ENCODE measurements at regions not wholly inside any gene's neighbourhood (a gene's known extent, or its start where the extent isn't known, plus 50 kb on each side); places are given as distances from the start of the nearest gene placed in this dataset.
"Not testable (repeated sequence)": the region's sequence is repeated elsewhere in the genome, so short reads cannot be mapped to it uniquely, and the experiment has no call there.

GRCh38 chr10:107529350-107529749, 364.8 kb upstream of the SORCS1 start:
- DNase-seq (ENCODE audit: low read depth), result no peak
- H3K4me3 ChIP-seq (ENCODE audit: low read depth, low read length), result no peak overlapping the region
- TF ChIP-seq CTCF (IDR thresholded peaks at IDR 0.05; ENCODE audit: low read depth, low read length, missing control alignments), result no peak

- no peak for DNase-seq (ENCODE audit: low read depth)
- H3K4me3 ChIP-seq (ENCODE audit: low read depth, low read length), result no peak overlapping the region
- TF ChIP-seq CTCF (IDR thresholded peaks at IDR 0.05; ENCODE audit: low read depth, low read length, missing control alignments), result no peak
Observed at GRCh38 chr10:107520348-107520747, 355.8 kb upstream of the SORCS1 start.

GRCh38 chr10:107517811-107518210, 353.3 kb upstream of the SORCS1 start:
- TF ChIP-seq CTCF (IDR thresholded peaks at IDR 0.05; ENCODE audit: low read depth, low read length, missing control alignments), result no peak

GRCh38 chr10:107516349-107516748, 351.8 kb upstream of the SORCS1 start:
- no peak for TF ChIP-seq CTCF (IDR thresholded peaks at IDR 0.05; ENCODE audit: low read depth, low read length, missing control alignments)
- DNase-seq (ENCODE audit: low read depth), result no peak
- no peak overlapping the region for H3K4me3 ChIP-seq (ENCODE audit: low read depth, low read length)

More at GRCh38 chr10:107517811-107518210, 353.3 kb upstream of the SORCS1 start:
- no peak overlapping the region for H3K4me3 ChIP-seq (ENCODE audit: low read depth, low read length)
- DNase-seq (ENCODE audit: low read depth), result no peak

GRCh38 chr10:107504011-107504410, 339.5 kb upstream of the SORCS1 start:
- not testable (repeated sequence) for DNase-seq (ENCODE audit: low read depth); H3K4me3 ChIP-seq (ENCODE audit: low read depth, low read length)

- no peak for TF ChIP-seq CTCF (IDR thresholded peaks at IDR 0.05; ENCODE audit: low read depth, low read length, missing control alignments)
- H3K4me3 ChIP-seq (ENCODE audit: low read depth, low read length), result no peak overlapping the region
- DNase-seq (ENCODE audit: low read depth), result no peak
Observed at GRCh38 chr10:107502229-107502985, 337.9 kb upstream of the SORCS1 start.

GRCh38 chr10:107498983-107499382, 334.5 kb upstream of the SORCS1 start:
- no peak for TF ChIP-seq CTCF (IDR thresholded peaks at IDR 0.05; ENCODE audit: low read depth, low read length, missing control alignments)
- no peak overlapping the region for H3K4me3 ChIP-seq (ENCODE audit: low read depth, low read length)

More at GRCh38 chr10:107498983-107499382, 334.5 kb upstream of the SORCS1 start:
- DNase-seq (ENCODE audit: low read depth), result no peak
